GM19395 (cell line): ENCODE measurements at regions not wholly inside any gene's neighbourhood (a gene's known extent, or its start where the extent isn't known, plus 50 kb on each side); places are given as distances from the start of the nearest gene placed in this dataset.

Source experiments
- ATAC-seq: cut with Tn5 transposase; IDR thresholded peaks from one replicate; pipeline ENCODE4 v1.9.1; 2021; ENCODE audit warnings: mild to moderate bottlenecking, moderate library complexity; ENCODE audit not compliant: unreplicated experiment

GRCh38 chr9:91039125-91039834, 237.7 kb downstream of the SYK start:
- ATAC-seq: no peak

- ATAC-seq: no peak
Observed at GRCh38 chr9:91039835-91040140, 238.2 kb downstream of the SYK start.

DNA sequence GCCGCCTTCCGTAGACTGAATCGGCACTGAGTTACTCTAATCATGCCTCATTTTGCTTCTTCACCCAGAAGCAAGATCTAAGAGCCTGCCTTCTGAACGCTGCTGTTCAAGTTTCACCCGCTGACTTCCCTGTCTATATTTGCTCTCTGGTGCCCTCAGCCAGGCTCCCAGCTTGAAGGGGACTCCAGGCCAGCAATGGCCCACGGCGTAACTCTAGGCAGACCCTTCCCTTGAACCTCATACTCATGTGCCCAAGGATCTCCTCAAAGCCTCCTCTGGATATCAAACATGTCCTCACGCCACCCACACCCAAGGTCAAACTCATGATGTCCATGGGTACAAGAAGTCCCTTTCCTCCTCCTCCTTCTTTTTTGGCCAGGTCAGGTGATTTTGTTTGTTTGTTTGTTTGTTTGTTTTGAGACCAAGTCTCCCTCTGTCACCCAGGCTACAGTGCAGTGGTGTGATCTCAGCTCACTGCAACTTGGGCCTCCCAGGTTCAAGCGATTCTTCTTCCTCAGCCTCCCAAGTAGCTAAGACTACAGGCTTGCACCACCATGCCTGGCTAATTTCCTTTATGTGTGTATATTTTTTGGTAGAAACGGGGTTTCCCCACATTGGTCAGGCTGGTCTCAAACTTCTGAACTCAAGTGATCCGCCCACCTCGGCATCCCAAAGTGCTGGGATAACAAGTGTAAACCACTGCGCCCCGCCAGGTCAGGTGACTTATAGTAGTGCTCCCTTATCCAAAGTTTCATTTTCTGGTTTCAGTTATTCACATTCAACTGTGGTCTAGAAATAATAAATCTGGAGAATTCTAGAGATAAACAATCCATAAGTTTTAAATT, 239.0 kb downstream of the SYK start:
- no peak for ATAC-seq

DNA sequence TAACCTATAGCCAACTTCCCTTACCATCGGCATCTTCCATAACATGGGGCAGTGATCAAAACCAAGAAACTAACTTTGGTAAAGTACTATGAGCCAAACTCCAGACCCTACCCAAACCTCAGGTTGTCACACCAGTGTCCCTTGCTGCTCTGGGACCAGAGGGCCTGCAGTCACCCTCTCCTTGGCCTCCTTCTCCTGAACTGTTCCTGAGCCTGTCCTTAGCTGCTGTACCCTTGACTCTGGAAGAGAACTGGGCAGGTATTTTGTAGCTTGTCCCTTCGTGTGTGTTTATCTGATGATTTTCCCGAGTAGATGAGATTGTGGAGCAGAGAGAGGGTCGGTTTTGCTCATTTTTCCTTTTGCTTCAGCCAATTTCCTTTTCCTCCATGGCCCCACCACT, 240.4 kb downstream of the SYK start:
- ATAC-seq: no peak

- ATAC-seq: no peak
Observed at GRCh38 chr9:91042541-91042940, 240.9 kb downstream of the SYK start.

GRCh38 chr9:91043056-91043810, 241.6 kb downstream of the SYK start:
- no peak for ATAC-seq

DNA sequence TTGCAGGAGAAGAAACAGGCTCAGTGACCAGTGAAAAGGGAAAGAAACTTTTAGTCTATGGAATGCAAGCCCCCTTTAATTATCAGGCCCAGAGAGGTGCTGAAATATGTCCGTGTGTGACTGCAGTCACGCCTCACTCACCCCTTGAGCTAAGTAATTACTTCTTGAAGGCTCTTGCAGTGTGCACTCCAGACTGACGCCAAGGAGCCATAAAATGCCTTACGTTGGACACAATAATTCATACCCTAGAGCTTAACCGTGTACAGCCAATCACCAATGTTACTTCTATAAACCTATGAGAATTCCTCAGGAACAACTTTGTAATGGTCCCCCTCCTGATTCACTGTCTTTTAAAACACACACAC, 242.2 kb downstream of the SYK start:
- ATAC-seq: no peak

DNA sequence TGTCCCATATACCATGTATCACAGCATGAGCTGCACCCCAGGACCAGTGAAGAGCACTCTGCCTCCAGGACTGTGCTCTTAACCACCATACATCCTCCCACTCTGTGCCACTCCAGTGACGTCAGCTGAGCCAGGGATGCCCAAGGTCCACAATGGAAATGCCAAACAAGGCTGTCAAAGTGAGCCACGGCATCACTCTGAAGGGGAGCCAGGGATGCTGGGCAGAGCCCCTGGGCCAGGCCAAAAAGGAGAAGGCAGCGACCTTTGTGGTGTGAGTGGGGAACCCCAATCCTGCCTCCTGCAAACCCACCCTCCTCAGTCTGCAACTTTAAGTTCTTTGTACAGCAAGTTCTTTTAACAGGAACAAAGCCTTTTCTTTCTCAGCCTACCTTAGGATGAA, 242.7 kb downstream of the SYK start:
- ATAC-seq: no peak

- ATAC-seq: no peak
Observed at GRCh38 chr9:91045041-91045440, 243.4 kb downstream of the SYK start.

DNA sequence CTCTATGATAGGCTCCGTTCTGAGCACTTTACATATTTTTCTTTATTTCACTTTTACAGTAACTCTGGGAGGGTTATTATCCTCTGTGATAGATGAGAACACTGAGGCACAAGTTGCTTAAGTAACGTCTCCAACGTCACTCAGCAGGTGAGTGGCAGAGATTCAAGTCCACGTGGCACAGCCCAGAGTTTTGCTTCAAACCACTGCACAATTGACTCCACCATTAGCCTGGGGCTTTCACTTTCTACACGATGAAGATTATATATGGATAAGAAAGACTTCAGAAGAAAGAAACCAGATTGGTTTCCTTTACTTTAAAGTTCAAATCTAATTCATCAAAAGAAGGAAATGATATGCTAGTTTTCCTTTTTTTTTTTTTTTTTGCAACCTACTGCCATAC, 245.9 kb downstream of the SYK start:
- no peak for ATAC-seq

DNA sequence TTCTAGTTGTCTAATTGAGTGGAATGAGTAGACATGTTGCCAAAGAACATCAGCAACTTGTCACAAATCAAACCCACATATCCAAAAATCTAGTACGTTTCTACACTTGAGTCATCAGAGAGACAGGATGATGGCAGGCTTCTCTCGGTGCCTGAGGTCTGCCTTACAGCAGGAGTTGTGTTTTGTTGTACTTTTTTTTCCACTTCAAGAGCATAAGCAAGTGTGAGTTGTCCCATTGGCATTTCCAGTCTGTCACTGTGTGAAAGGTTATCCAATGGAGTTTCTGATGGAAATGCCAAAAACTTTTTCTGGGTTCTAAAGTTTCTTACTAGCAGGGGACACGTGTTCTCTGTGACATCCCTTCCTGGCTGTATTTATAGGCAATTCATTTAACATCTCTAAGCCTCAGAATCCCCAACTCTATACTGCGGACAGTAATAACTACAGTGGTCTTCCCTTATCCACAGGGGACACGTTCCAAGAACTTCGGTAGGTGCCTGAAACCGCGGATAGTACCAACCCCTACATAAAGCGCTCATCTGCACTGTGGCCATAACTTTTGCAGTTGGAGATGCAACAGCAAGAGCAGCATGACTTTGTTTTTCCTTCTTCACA, 246.5 kb downstream of the SYK start:
- ATAC-seq: no peak

DNA sequence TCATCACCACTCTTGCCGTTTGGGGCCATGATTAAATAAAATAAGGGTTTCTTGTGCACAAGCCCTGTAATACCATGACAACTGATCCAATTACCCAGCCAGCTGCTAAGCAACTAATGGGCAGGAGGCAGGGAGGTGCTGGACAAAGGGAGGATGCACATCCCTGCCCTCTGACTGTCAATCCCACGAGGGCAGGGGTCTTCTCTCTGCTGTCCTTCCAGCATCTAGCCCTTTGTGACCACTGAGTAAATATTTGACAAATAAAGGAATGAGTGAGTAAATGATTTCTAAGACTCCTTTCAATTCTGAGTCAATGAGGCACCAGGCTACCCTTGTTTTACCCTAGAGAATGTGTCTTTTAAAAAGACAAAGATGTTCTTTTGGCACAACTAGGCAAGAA, 247.1 kb downstream of the SYK start:
- ATAC-seq: no peak

DNA sequence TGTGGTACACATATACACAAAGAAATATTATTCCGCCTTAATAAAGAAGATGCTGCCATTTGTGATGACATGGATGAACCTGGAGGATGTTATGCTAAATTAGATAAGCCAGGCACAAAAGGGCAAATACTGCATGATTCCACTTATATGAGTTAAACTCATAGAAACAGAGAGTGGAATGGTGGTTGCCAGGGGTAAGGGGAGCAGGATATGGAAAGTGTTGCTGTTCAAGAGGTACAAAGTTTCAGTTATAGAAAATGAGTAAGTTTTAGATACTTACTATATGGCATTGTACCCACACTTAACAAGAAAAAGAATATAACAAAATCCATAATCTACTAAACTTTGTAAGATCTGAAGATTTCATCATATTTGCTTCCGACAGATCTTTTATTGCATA, 252.2 kb downstream of the SYK start:
- no peak for ATAC-seq

DNA sequence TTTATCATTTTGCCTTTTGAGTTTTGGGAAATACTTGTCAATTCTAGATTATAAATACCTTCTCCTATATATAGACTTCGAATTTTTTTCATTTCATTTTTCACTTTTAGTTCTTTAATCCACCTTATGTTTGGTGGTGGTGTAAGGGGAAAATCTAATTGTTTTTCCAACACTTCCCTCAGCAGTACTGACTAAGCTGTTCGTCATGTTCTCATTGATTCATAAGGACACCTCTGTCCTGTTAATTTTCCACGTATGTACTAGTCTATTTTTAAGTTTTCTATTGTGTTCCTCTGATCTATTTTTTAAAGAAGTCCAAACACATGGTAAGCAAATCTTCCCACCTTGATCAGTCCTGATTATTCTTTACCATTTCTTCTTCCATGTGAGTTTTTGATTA, 254.2 kb downstream of the SYK start:
- ATAC-seq: no peak

GRCh38 chr9:91056486-91056885, 254.9 kb downstream of the SYK start:
- no peak for ATAC-seq

DNA sequence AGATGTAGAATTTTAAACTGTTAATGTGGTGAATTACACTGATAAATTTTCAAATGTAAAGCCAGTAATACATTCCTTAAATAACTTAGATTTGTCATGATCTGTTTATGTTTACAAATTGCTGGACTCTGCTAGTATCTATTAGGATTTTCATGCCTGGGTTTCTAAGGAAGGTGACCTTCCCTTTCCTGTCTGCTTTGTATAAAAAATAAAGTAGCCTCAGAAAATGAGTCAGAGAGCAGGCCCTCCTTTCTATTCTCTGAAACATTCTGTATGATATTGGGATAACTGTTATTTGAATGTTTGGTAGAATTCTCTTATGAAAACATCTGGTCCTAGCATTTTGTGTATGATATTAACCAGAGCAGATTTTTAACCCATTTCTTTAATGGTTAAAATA, 255.3 kb downstream of the SYK start:
- no peak for ATAC-seq

GRCh38 chr9:91059713-91060112, 258.1 kb downstream of the SYK start:
- no peak for ATAC-seq

DNA sequence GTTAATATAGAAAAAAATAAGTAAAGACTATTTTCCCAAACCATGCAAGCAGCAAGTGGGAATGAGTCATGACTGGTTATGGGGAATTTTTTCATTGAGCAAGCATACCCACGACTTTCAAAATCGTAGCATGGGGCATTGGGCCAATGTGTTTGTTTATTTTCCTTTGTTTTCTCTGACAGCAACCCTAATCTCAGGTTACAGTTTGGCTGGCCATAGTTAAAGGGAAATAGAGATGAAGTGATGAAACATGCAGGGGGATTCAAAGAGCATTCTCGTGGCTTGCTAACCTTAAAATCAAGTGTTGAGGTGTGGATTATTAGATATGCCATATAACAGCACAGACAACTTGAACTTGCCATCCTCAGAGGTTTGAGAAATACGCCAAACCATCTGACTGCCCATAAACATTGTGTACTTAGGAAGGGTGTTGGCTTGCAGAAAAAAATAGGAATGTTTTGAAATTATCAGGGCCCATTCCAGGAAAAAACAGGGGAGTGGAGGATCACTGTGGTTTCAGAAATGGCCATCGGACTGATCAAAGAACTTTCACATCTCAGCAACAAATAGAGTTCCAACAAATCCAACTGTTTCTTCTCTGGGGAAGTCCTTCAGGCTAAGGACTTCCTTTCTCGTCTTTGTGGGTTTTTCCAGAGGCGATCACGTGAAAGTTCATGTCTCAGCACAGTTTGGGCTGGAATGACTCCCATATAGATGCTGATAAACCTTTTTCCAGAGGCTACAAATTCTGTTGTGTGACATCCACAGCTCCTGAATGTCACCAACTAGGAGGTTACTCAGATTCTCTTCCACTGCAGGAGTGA, 259.1 kb downstream of the SYK start:
- no peak for ATAC-seq

DNA sequence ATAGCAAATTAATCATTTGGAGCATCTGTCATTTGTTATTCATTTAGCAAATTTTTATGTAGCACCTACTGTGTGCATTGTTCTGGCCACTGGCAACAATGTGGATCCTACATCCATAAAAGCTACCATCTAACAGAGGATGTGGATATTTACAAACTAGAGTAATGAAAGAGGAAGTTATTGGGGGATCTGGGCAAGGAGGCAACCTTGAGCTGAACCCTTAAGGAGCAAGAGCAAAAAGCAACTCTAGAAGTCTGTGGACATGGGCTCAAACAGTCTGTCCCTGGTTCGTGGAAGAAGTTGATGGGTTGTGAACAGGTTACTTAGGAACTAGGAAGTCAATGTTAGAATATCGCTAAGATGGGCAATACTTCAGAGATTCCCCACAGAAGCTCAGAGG, 259.9 kb downstream of the SYK start:
- no peak for ATAC-seq

GRCh38 chr9:91062281-91062680, 260.7 kb downstream of the SYK start:
- no peak for ATAC-seq

GRCh38 chr9:91063471-91063870, 261.9 kb downstream of the SYK start:
- ATAC-seq: no peak
